HG03280 (cell line): ENCODE measurements at regions not wholly inside any gene's neighbourhood (a gene's known extent, or its start where the extent isn't known, plus 50 kb on each side); places are given as distances from the start of the nearest gene placed in this dataset.
"Not testable (repeated sequence)": the region's sequence is repeated elsewhere in the genome, so short reads cannot be mapped to it uniquely, and the experiment has no call there.

Source experiments
- ATAC-seq: cut with Tn5 transposase; IDR thresholded peaks from one replicate; pipeline ENCODE4 v1.9.1; 2021; ENCODE audit warnings: mild to moderate bottlenecking, moderate library complexity; ENCODE audit not compliant: unreplicated experiment

DNA sequence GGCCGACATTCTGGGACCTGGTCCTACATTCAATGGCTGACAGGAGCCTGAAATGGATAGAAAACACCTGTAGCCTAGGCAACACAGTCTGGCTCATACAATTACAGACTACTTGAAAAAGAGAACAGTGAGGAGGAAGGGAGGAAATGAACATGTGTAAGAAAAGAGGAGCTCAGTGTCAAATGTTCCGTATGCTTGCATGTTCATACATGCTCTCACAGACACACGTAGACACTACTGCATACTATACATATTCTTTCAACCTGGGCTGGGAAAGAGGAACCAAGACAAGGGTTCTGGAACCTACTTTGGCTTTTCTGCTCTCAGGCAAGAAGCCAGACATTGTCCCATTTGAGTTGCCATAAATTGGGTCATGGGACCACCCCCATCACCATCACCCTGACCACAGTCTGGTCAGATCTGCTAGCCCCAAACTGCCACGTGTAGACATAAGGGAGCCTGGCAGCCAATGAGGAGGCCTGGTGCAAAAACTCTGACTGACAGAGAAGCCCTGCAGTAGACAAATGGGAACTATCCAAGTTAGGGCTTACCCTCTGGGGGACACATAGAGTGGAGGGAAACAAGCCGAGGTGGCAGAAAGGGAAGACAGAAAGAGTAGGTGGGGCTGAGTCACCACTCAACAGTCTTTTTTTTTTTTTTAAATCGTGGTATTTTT, 310.0 kb downstream of the SHQ1 start:
- ATAC-seq: peak; percentile 69

DNA sequence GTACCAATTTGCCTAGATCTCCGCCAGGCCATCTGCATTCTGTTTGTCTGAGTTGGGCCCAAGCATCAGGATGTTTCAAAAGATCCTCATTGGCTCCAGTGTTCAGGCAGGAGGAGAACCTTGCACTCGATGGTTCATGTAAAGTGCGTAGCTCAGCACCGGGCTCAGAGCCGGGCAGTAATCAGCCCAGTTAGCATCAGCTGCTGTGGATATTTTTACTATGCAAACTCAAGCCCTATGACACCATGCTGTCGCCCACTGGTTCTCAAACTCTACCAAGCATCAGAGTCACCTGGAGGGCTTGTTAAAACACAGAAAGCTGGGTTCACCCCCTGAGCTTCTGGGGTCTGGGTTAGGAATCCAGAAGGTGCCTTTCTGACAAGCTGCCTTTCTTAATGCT, 310.8 kb downstream of the SHQ1 start:
- no peak for ATAC-seq

DNA sequence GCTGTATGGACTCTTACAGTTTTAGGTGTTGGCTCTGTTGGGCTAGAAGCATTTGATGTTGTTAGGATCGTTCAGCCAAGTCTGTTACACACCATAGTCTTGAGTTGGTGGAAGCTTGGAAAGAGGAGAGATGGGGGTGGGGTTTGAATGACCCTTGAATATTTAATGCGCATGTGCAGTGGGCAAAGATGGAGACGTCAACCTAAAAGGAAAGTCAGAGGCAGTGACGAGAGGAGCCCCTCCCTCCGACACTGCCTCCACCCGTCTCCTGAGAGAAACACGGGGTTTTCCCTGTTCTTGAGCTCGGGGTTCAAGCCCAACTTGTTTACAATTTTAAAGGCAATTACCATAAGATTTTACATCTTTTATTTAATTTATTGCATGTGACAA, 311.4 kb downstream of the SHQ1 start:
- ATAC-seq: no peak

DNA sequence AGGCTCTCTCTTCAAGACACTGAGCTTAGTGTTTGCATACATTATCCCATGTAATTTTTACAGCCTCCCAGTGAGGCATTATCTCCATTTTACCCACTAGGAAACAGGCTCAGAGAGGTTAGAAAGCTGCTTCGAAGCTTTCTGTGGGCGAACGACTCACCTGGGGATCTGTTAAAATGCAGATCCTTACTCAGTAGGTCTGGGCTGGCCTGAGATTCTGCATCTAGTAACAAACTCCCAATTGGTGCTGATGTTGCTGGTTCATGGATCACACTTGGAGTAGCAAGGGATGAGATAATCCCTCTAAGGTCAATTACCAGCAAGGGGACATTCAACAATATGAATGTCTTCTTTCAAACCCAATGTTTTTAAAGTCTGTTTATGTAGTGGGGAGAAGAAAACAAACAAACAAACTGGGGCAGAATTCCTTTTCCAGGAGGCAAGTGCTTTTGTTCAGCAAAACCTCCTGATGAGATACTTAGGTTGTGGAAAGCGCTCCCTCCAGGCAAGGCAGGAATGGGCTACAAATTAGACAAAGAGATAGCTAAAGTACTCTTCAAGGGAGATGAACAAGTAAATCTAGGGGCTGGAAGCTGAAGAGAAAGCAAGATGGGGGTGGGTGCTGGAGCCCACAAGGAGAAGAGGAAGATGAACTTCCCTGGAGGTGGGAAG, 311.9 kb downstream of the SHQ1 start:
- no peak for ATAC-seq

DNA sequence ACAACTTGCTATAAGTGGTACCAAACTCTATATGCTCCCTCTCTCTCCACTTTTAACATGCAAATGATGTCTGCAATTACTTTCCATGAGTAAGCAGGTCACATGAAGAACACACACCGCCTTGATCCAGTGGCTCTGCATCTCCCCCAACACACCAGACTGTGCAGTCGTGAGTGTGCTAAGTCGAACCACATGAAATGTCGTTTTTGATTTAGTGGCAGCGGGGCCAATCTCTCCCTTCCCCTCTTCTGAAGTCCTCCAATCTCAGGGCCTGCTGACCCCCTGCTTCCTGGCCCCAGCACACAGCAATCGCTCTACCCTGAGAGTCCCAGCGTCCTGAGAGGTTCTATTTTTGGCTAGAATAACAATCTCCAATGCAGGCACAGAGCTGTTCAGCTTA, 312.5 kb downstream of the SHQ1 start:
- no peak for ATAC-seq

DNA sequence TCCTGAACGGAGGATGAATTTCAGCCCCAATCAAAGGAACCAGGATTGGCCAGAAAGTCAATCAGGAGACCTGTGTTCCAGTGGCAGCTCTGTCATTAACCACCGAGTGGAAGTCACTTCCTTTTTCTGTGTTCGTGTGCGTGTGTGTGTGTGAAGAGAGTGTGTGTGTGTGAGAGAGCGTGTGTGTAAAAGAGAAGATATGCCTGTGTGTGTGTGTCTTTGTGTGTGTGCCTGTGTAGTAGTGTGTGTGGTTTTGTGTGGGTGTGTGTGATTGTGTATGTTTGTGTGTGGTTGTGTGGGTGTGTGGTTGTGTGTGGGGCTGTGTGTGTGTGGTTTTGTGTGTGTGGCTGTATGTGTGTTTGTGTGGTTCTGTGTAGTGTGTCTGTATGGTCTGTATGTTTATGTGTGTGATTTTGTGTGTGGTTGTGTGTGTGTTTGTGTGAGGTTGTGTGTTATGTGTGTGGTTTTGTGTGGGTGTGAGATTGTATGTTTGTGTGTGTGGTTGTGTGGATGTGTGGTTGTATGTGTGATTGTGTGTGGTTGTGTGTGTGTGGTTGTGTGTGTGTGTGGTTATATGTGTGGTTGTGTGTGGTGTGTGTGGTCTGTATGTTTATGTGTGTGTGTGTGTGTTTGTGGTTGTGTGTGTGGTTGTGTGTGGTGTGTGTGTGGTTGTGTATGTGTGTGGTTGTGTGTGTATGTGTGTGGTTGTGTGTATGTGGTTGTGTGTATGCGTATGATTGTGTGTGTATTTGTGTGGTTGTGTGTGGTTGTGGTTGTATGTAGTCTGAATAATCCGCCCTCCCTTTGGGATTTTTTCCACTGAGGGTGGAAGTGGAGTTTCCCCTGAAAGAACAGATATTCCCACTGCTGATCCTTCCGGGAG, 314.4 kb downstream of the SHQ1 start:
- ATAC-seq: no peak

DNA sequence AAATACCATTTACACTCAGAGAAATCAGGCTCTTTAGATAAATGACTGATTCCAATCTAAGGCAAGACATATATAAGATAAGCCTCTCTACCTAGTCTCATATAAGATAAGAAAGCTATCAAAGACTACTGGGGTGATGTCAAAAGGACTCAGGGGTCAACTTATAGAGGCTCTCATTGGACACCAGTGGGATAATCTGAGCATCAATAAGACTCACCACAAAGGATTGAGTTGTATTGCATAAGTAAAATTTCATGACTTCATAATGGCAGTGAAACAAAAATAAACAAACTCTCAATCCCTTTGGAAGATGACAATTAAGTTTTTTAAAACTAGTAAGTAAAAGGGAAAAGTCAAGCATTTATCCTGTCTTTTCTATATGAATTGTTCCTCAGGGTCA, 317.8 kb downstream of the SHQ1 start:
- no peak for ATAC-seq

DNA sequence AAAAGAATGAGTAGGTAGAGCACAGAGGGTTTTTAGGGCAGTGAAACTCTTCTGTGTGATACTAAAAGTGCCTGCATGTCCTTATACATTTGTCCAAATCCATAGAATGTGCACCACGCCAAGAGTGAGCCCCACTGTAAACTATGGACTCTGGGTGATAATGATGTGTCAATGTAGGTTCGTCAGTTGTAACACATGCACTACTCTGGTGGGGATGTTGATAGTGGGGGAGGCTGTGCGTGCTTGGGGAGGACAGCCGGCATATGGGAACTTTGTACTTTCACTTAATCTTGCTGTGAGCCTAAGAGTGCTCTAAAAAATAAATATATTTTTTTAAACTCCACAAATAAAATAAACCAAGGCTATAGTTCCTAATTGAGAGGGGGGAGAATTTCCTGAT, 319.2 kb downstream of the SHQ1 start:
- no peak for ATAC-seq

DNA sequence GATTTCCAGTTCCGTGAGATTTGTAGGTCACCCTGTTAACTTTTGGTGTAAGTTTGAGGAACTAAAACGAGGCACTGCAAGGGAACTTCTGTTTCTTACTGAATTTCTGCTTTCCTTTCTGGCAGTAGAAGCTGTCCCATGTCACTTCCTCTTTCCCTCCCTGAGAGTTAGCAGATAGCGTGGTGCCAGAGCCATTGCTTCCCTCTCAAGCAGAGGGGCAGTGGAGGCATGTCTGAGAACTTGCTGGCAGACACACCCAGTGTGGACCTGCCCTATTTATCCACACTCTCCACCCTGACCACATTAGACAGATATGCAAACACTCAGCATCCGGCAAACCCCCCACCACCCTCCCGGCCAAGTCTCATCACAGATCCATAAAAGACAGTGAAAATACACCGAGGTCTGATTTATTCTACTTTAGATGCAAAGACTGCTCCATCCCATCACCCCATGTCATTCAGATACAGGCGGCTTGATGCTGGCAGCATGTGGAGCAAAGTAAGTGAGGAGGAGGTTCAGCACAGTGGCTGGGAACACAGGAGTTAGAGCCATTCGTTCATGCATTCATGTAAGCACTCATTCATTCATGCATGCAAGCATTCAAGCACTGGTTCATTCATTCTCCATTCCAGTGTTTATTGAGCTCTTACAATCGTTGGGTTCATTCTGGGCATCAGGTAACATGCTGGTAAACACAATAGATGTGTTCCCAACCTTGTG, 324.7 kb downstream of the SHQ1 start:
- peak; percentile 87 for ATAC-seq

DNA sequence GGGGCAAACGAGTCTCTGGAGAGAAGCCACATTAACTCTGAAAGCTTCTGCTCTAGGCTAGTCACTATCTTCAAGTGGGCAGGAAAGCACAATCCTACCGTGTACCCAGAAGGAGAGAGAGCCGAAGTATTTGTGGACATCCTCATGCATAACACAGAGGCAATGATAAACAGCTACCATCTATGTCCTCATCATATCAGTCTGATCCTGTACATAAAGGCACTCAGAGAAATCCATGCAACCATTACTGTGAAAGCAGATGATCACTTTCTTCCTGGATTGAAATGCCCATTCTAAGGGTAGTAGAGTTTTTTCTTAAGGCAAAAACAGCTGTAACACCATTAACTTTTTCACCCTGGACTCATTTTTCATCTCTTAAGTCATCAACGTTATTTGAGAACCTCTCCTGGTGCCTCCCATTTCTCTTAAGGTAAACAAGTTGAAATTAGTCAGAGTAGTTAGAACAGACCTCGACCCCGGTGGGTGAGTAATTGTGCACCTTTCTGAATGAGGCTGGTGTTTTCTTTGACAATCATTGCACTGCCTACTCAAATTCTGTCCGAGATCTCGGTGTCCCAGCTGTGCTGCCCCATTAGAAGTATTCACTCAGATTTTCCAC, 327.4 kb downstream of the SHQ1 start:
- no peak for ATAC-seq

DNA sequence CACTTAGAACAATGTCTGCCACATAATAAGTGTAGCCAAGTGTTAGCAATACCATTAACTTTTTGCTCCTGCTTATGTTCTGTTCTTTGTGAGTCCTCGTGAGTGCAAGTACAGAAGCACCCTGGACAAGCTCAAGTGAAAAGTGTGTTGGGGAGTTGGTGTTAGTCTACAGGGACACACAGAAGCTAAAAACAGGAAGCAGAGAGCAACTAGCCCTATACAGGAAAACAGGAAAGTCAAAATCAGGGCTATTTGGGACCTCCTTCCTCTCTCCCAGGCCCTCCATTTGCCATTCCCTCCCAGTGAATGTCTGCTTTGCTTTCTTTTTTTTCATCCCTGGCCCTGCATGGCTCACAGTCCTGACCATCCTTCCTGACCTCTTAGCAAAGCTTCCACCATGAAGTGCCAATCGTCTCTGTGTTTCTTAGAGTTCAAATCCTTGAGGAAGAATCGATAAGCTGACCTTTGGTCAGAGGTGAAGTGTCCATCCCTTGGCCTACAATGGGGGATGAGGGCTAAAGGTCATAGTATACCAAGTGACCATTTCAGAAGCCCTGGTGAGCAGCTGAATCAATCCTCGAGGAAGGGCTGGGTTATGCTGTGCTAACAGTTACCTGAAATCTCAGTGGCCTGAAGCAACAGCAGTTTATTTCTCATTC, 328.2 kb downstream of the SHQ1 start:
- no peak for ATAC-seq

DNA sequence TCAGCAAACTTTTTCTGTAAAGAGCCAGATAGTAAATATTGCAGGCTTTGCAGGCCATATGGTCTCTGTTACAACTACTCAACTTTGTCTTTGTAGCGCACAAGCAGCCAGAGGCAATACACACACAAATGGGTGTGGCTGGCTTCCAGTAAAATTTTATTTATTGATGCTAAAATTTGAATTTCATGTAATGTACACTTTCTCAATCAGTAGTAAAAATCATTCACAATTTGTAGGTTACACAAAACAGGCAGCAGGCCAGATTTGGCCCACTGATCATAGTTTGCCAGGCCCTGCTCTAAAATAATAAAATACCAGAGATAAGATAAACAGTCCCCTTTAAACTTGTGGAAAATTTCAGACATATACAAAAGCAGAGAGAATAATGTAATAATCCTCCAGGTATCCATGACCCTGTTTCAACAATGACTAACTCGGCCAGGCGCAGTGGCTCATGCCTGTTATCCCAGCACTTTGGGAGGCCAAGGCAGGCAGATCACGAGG, 330.3 kb downstream of the SHQ1 start:
- no peak for ATAC-seq

DNA sequence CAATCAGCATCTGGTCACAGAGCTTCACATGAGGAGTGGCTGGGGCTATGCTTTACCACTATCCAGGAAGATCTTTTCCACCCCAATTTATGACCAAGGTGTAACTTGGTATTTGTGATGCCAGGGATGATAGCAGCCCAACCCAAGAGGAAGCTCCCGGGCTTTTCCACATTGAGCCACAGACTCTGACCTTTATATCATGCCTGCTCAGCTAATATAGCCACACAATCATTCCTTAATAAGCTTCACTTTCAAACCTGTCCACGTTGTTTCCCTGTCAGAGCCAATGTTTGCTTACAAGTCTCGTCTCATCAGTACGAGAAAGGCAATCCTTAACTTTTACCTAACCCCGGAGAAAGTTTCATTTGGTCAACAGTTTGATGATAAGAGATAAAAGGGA, 330.9 kb downstream of the SHQ1 start:
- ATAC-seq: no peak

DNA sequence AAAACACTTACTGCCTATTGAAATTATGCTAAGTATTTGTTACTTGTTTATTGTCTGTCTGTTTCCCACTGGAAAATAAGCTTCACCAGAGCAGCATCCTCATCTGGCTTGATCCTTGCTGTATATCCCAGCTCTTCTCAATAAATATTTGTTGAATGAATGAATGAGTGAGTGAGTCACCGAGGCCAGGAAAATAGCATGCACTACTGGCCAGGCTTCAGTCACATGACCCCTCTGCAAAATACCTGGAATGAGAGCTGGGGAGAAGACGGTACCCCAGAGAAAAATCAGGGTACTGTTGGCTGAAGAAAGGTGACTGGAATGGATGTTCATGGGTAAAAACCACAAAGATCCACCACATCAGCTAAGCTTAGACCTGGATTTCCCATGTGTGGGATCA, 331.9 kb downstream of the SHQ1 start:
- no peak for ATAC-seq

DNA sequence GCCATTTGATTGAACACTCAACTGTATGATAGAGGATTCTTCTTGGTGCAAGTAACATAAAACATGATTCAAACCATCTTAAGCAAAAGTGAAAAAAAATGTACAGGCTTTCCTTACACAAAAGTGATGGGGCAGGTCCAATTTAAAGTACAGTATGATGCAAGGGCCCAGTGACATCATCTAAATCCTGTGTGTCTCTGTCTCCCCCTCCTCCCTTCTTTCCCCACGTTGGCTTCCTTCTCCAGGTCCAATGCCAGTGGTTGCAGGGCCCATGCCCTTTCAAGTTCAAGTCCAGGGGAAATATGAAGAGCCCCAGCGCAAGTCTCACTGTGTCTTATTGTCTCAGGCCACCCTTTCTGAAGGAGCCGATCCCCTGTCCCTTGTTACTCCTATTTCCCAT, 332.3 kb downstream of the SHQ1 start:
- no peak for ATAC-seq

DNA sequence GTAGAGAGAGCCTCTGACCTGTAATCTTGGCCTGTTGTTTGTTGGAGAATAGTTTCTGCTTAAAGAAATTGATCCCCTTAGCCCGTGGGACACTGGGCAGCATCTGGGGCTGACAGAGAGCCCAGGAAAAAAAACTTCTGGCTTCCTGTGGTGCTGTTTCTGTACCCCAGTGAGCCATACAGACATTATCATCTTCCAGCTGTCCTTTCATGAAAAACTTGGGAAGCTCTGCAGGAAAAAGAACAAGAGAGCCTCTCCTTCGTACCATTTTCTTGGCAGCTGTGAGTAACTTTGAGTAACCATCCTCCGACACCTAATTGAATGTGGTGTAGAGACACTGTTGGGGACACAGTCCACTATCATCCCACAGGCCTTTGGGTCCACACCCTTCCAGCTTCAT, 333.0 kb downstream of the SHQ1 start:
- no peak for ATAC-seq

DNA sequence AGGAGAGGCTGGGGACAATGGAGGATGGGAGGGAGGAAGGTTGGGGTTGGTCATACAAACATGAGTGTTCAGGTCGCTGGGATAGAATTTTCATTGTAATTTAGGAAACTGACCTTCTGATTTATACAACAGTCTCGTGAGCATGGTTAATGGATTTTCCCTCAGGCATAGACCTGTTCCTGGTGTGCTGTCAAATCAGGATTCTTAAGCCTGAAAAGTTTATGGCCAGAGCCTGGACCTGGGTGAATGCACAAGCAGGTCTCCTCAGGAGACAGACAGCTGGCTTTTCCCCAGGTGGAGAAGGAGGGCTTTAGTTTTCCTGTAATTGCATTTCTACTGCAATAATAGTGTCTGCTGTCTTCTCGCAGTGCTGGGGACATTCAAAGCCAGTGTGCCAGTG, 338.0 kb downstream of the SHQ1 start:
- no peak for ATAC-seq

DNA sequence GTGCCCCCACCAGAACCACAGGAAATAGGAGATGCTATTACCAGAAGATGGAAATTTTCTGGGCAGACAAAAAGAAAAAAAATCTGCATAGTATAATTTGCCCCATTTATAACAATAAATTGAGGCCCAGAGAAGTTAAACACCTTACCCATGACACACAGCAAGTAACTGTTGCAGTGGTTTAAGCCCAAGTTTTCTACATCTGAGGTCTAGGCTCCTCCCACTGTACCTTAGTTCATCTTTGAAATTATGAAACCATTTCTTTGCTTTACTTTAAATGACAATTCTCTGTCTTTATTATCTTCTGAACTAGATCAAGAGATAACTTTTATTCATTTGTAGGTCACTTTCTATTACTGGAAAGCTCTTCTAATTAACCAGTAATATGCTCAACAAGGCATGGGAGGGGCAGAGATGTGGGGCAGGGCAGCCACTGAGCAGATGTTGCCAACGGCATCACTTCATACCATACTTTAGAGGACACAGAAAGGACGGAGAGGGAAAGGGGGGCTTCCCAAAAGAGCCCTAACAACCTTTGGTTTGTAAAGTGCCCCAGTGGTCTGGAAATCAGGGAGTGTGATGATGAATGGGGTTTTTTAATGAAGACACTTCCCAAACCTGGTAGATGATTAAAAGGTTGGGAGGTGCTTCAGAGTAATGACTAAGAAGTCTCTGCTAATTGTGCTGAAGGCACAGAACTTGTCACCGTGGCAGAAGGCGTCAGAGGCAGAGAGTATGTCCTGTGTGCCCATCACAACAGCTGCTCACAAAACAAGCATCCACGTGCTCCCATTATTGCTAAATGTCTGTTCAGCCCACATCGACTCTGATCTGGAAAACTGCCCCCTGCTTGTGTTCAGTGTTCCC, 342.5 kb downstream of the SHQ1 start:
- no peak for ATAC-seq

DNA sequence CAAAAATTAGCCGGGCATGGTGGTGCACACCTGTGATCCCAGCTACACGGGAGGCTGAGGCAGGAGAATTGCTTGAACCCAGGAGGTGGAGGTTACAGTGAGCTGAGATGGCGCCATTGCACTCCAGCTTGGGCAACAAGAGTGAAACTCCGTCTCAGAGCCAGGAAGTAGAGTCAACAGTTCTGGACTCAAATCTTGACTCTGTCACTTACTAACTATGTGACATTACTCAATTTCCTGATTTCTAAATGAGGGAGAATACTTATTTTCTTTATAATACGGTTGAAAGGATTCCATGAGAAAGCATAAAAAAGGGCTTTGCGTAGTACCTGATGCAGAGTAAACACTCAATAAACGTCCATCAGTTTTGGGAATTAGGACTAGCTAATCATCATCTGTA, 350.7 kb downstream of the SHQ1 start:
- ATAC-seq: not testable (repeated sequence)
